H9 (cell line): ENCODE measurements at regions not wholly inside any gene's neighbourhood (a gene's known extent, or its start where the extent isn't known, plus 50 kb on each side); places are given as distances from the start of the nearest gene placed in this dataset.

Experiments
- DNase-seq: peaks from one replicate; pipeline ENCODE4 v3.0.0-alpha.2; 2017
- H2AFZ ChIP-seq: one replicate; pipeline ENCODE4 v1.6.1; 2013; ENCODE audit warnings: mild to moderate bottlenecking, low read length, control low read depth, moderate library complexity
- H2AK5ac ChIP-seq: 2 replicates; pipeline ENCODE4 v1.6.1; 2013; ENCODE audit warnings: low read length, control low read depth, mixed read lengths; ENCODE audit not compliant: insufficient read length
- H2BK120ac ChIP-seq: one replicate; pipeline ENCODE4 v1.6.1; 2013; ENCODE audit warnings: low read depth, mild to moderate bottlenecking, low read length, control low read depth, inconsistent platforms; ENCODE audit not compliant: poor library complexity, severe bottlenecking
- H2BK12ac ChIP-seq: 2 replicates; pipeline ENCODE4 v1.6.1; 2013; ENCODE audit warnings: low read length, control low read depth, mixed read lengths, low read depth; ENCODE audit not compliant: insufficient read length
- H2BK15ac ChIP-seq: 2 replicates; pipeline ENCODE4 v1.6.1; 2013; ENCODE audit warnings: low read depth, low read length, control low read depth
- H2BK20ac ChIP-seq: one replicate; pipeline ENCODE4 v1.6.1; 2013; ENCODE audit warnings: low read depth, mild to moderate bottlenecking, low read length, control low read depth, inconsistent platforms; ENCODE audit not compliant: poor library complexity, severe bottlenecking
- H2BK5ac ChIP-seq: 2 replicates; pipeline ENCODE4 v1.6.1; 2013; ENCODE audit warnings: low read length, control low read depth, mixed read lengths; ENCODE audit not compliant: insufficient read length
- H3K14ac ChIP-seq: 2 replicates; pipeline ENCODE4 v1.6.1; 2013; ENCODE audit warnings: low read length, control low read depth; ENCODE audit not compliant: insufficient read depth
- H3K18ac ChIP-seq: 2 replicates; pipeline ENCODE4 v1.6.1; 2013; ENCODE audit warnings: low read depth, mild to moderate bottlenecking, mixed read lengths, low read length, control low read depth; ENCODE audit not compliant: insufficient read length
- H3K23ac ChIP-seq: 2 replicates; pipeline ENCODE4 v1.6.1; 2013; ENCODE audit warnings: low read length, control low read depth, mixed read lengths, low read depth; ENCODE audit not compliant: insufficient read length
- H3K23me2 ChIP-seq: 2 replicates; pipeline ENCODE4 v1.6.1; 2013; ENCODE audit warnings: low read depth, mild to moderate bottlenecking, mixed read lengths, low read length, control low read depth; ENCODE audit not compliant: insufficient read length, poor library complexity, severe bottlenecking
- H3K27ac ChIP-seq: 2 replicates; pipeline ENCODE4 v1.5.1; 2013; ENCODE audit warnings: low read length, control low read depth, mixed read lengths, low read depth; ENCODE audit not compliant: insufficient read length
- H3K27me3 ChIP-seq: 2 replicates; pipeline ENCODE4 v1.6.1; 2013; ENCODE audit warnings: low read length, control low read depth, inconsistent platforms; ENCODE audit not compliant: insufficient read depth
- H3K4ac ChIP-seq: 2 replicates; pipeline ENCODE4 v1.6.1; 2013; ENCODE audit warnings: low read depth, mild to moderate bottlenecking, control low read depth, inconsistent platforms, low read length, moderate library complexity
- H3K4me1 ChIP-seq: 2 replicates; pipeline ENCODE4 v1.6.1; 2013; ENCODE audit warnings: low read length, control low read depth, inconsistent platforms; ENCODE audit not compliant: insufficient read depth
- H3K4me2 ChIP-seq: 2 replicates; pipeline ENCODE4 v1.6.1; 2013; ENCODE audit warnings: low read length, control low read depth, mixed read lengths; ENCODE audit not compliant: insufficient read length, insufficient read depth
- H3K56ac ChIP-seq: 2 replicates; pipeline ENCODE4 v1.6.1; 2013; ENCODE audit warnings: low read depth, mild to moderate bottlenecking, mixed read lengths, low read length, control low read depth; ENCODE audit not compliant: insufficient read length
- H3K79me1 ChIP-seq: 2 replicates; pipeline ENCODE4 v1.6.1; 2013; ENCODE audit warnings: low read depth, mild to moderate bottlenecking, moderate library complexity, low read length, control low read depth, inconsistent platforms; ENCODE audit not compliant: insufficient read depth, poor library complexity, severe bottlenecking
- H3K79me2 ChIP-seq: 2 replicates; pipeline ENCODE4 v1.6.1; 2013; ENCODE audit warnings: low read length, control low read depth, inconsistent platforms; ENCODE audit not compliant: insufficient read depth
- H3K9ac ChIP-seq: 2 replicates; pipeline ENCODE4 v1.6.1; 2013; ENCODE audit warnings: low read length, control low read depth, mixed read lengths; ENCODE audit not compliant: insufficient read length; ENCODE audit errors: extremely low read depth
- H3K9me3 ChIP-seq: one replicate; pipeline ENCODE4 v1.6.1; 2013; ENCODE audit warnings: low read depth, low read length, inconsistent platforms; ENCODE audit not compliant: control insufficient read depth
- H3T11ph ChIP-seq: one replicate; pipeline ENCODE4 v1.6.1; 2013; ENCODE audit warnings: mild to moderate bottlenecking, low read length, control low read depth, inconsistent platforms
- H4K20me1 ChIP-seq: one replicate; pipeline ENCODE4 v1.6.1; 2013; ENCODE audit not compliant: control insufficient read depth, insufficient read length, insufficient read depth
- H4K5ac ChIP-seq: 2 replicates; pipeline ENCODE4 v1.6.1; 2013; ENCODE audit warnings: low read depth, mild to moderate bottlenecking, mixed read lengths, low read length, control low read depth; ENCODE audit not compliant: insufficient read length
- H4K8ac ChIP-seq: replicated peaks from 2 replicates; pipeline ENCODE4 v1.6.1; 2013; ENCODE audit warnings: low read length, control low read depth, mixed read lengths, low read depth; ENCODE audit not compliant: insufficient read length
- H4K91ac ChIP-seq: 2 replicates; pipeline ENCODE4 v1.6.1; 2013; ENCODE audit warnings: low read depth, mild to moderate bottlenecking, moderate library complexity, mixed read lengths, low read length, control low read depth; ENCODE audit not compliant: insufficient read length
- H3K27ac Mint-ChIP-seq, 3 experiments: 2 replicates in 2 of 3; 3 replicates in 1 of 3; pipeline ENCODE4 v1.8.0; 2020 to 2021; ENCODE audit warnings: mixed read lengths in 3 of 3, mild to moderate bottlenecking in 1 of 3, moderate library complexity in 1 of 3
- H3K27me3 Mint-ChIP-seq: 2 replicates; pipeline ENCODE4 v1.8.0; 2021; ENCODE audit warnings: low read depth, mild to moderate bottlenecking, moderate library complexity, mixed read lengths
- H3K36me3 Mint-ChIP-seq, 3 experiments: 2 replicates in 2 of 3; 3 replicates in 1 of 3; pipeline ENCODE4 v1.8.0; 2020 to 2021; ENCODE audit warnings: low read depth in 3 of 3, mixed read lengths in 3 of 3; ENCODE audit not compliant: insufficient read depth in 1 of 3
- H3K4me1 Mint-ChIP-seq, 2 experiments: 2 replicates each; pipeline ENCODE4 v1.8.0; 2020; ENCODE audit warnings: mixed read lengths in 2 of 2
- H3K4me3 Mint-ChIP-seq, 2 experiments: 2 replicates in 1 of 2; 3 replicates in 1 of 2; pipeline ENCODE4 v1.8.0; 2020 to 2021; ENCODE audit warnings: mild to moderate bottlenecking in 2 of 2, mixed read lengths in 2 of 2, moderate library complexity in 1 of 2
- H3K9me3 Mint-ChIP-seq, 2 experiments: 2 replicates in 1 of 2; 3 replicates in 1 of 2; pipeline ENCODE4 v1.8.0; 2020; ENCODE audit warnings: mild to moderate bottlenecking in 2 of 2, mixed read lengths in 2 of 2, moderate library complexity in 1 of 2
- WGBS: extraction: QIAGEN DNeasy Blood & Tissue Kit; methylation state at CpG from one replicate; pipeline ENCODE4 v1.1.7; 2013; ENCODE audit warnings: missing lambda C conversion rate, low lambda C conversion rate, mixed read lengths; ENCODE audit not compliant: insufficient read length; ENCODE audit errors: extremely low coverage; 5-methylcytosine and 5-hydroxymethylcytosine counted together
- TF ChIP-seq, protein P1 (sequence below): fragments of 200-600 bp; sonication (generic); conservative IDR thresholded peaks from 3 replicates; pipeline ENCODE4 v1.8.0; 2021; ENCODE audit warnings: antibody characterized with exemption, mild to moderate bottlenecking

DNA sequence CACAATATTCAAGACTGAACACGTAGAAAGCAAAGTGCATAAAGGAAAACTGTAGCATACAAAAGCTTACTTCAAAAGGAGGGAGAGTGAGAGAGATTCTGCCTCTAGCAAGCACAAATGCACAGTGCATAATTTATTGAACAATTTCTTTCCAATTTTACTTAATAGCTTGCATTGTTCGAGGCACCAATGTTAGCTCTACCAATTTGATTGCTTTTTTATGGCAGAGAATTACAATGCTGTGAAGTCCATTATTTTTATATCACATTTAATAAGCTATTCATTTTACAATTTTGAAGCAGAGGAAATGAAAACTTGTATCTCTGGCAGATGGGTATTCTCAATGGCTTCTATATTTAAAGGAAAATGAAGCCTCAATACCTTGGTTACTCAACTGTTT lies 331.7 kb downstream of the GPM6A start:
- H3K36me3 Mint-ChIP-seq, result no peaks in the 10 kb centered on the region
- Histone ChIP-seq H2BK20ac (no peak overlapping the region), H3K9ac (no peak overlapping the region), H4K20me1 (no peaks in the 10 kb centered on the region), H3K9me3 (no peaks in the 10 kb centered on the region), H3K27ac (no peak overlapping the region), H4K8ac (no peak overlapping the region), H2BK5ac (no peak overlapping the region), H3K4me2 (no peak overlapping the region), H3K79me1 (no peaks in the 10 kb centered on the region), H3K79me2 (no peaks in the 10 kb centered on the region), H4K91ac (no peak overlapping the region), H3K4me1 (no peaks in the 10 kb centered on the region), H2AK5ac (no peak overlapping the region), H3T11ph (no peak overlapping the region), H3K23ac (no peak overlapping the region), H3K27me3 (no peaks in the 10 kb centered on the region), H2BK15ac (no peak overlapping the region), H3K18ac (no peak overlapping the region), H2BK12ac (no peak overlapping the region), H2BK120ac (no peak overlapping the region), H2AFZ (no peak overlapping the region), H4K5ac (no peak overlapping the region), H3K56ac (no peak overlapping the region), H3K23me2 (no peaks in the 10 kb centered on the region), H3K4ac (no peak overlapping the region), H3K14ac (no peak overlapping the region)
- no CpG with 5 or more reads among the region's 2 CpGs for WGBS
- TF ChIP-seq, protein P1, sequence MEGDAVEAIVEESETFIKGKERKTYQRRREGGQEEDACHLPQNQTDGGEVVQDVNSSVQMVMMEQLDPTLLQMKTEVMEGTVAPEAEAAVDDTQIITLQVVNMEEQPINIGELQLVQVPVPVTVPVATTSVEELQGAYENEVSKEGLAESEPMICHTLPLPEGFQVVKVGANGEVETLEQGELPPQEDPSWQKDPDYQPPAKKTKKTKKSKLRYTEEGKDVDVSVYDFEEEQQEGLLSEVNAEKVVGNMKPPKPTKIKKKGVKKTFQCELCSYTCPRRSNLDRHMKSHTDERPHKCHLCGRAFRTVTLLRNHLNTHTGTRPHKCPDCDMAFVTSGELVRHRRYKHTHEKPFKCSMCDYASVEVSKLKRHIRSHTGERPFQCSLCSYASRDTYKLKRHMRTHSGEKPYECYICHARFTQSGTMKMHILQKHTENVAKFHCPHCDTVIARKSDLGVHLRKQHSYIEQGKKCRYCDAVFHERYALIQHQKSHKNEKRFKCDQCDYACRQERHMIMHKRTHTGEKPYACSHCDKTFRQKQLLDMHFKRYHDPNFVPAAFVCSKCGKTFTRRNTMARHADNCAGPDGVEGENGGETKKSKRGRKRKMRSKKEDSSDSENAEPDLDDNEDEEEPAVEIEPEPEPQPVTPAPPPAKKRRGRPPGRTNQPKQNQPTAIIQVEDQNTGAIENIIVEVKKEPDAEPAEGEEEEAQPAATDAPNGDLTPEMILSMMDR, result no peak
- H3K4me1 Mint-ChIP-seq, result no peaks in the 10 kb centered on the region
- DNase-seq, result no peak
- H3K4me3 Mint-ChIP-seq, result no peak overlapping the region
- H3K27ac Mint-ChIP-seq, result no peak overlapping the region
- no peaks in the 10 kb centered on the region for H3K27me3 Mint-ChIP-seq
- H3K9me3 Mint-ChIP-seq, result no peaks in the 10 kb centered on the region
